ENCODE measurements at regions not wholly inside any gene's neighbourhood (a gene's known extent, or its start where the extent isn't known, plus 50 kb on each side); places are given as distances from the start of the nearest gene placed in this dataset.
A peak's percentile ranks its signal among the peaks of the same experiment; 100 is the strongest.
"Not testable (repeated sequence)": the region's sequence is repeated elsewhere in the genome, so short reads cannot be mapped to it uniquely, and the experiment has no call there.

GRCh38 chr15:31433091-31433490 is 106.5 kb downstream of the KLF13 start:
- DNase-seq = no peak
- H3K9me3 ChIP-seq = no peaks in the 10 kb centered on the region
- H3K27me3 ChIP-seq = no peaks in the 10 kb centered on the region
- H3K4me3 ChIP-seq = no peak overlapping the region
- no peaks in the 10 kb centered on the region for H3K36me3 ChIP-seq

GRCh38 chr15:31433574-31433973 is 106.9 kb downstream of the KLF13 start:
- H3K4me3 ChIP-seq = no peak overlapping the region
- H3K9me3 ChIP-seq = no peaks in the 10 kb centered on the region
- no peak for DNase-seq
- H3K27me3 ChIP-seq = no peaks in the 10 kb centered on the region
- H3K36me3 ChIP-seq = no peaks in the 10 kb centered on the region

- no peaks in the 10 kb centered on the region for H3K36me3 ChIP-seq
- no peak overlapping the region for H3K4me3 ChIP-seq
- H3K27me3 ChIP-seq = no peaks in the 10 kb centered on the region
- no peaks in the 10 kb centered on the region for H3K9me3 ChIP-seq
- no peak for DNase-seq
Measured at GRCh38 chr15:31434275-31434587, 107.6 kb downstream of the KLF13 start.

DNA sequence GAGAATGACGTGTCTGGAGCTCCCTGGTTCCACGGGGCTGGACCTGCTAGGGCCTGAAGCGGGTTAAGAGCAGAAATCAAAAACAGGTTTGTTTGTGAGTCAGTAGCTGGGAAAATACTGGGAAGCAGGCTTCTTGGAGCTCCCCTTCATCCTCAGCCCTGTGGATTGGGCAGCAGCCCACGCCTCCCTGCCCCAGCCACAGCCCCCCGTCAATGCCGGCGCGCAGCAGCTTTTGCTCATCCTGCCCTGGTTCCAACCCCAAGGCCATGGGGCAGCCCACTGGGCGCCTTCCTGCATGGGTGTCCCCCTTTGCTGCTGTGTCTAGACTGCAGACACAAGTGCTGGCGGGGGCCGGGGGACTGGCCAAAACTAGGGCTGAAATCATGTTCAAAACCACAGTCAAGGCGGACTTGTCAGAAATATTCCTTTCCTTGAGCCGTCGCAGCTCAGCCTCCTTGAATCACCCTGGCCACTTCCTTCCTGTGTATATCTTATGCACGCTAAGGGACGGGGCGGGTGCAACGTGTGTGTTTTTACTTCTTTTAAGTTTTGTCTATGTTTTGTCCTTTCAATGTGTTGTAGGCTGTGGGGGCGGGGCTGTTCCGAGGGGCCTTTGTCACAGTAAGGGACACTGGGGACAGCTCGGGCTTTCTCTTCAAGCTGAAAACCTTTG is 108.1 kb downstream of the KLF13 start:
- no peaks in the 10 kb centered on the region for H3K36me3 ChIP-seq
- no peaks in the 10 kb centered on the region for H3K9me3 ChIP-seq
- H3K4me3 ChIP-seq = peak overlapping the region; percentile 5; the same call in 1 of the 2 replicates
- no peaks in the 10 kb centered on the region for H3K27me3 ChIP-seq
- peak; percentile 79 for DNase-seq

DNA sequence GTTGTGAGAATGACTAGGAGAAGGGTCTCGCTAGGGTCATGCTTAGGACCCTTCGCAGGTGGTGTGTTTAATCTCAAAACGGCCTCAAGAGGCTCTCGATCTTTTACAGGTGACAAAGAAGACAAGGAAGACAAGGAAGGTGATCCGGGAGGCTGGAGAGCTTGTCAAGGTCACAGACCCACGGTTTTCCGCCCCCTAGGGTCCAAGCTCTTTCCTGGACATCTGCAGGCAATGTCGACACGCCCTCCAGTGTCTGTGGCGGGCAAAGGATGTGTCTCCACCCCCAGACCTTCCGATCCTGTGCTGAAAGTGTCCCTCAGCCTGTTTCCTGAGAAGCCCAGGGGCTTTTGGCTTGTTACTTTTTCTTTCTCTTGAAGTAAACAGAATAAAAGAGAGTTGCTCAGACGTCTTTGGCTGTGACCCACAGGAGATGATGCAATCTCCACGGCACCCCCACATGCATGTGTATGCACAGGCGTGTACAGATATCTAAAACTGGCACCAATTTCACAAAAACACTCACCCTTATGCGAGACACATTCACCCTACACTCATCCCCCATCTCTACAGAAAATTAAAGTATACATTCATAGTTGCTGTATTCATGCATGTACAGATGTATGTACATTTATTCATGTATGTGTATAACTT is 108.8 kb downstream of the KLF13 start:
- DNase-seq = peak; percentile 81

GRCh38 chr15:31435912-31436628 is 109.4 kb downstream of the KLF13 start:
- H3K9me3 ChIP-seq = no peaks in the 10 kb centered on the region
- DNase-seq = peak; percentile 51
- H3K36me3 ChIP-seq = no peaks in the 10 kb centered on the region
- no peak overlapping the region for H3K4me3 ChIP-seq
- H3K27me3 ChIP-seq = no peaks in the 10 kb centered on the region

More for the DNA sequence above, 108.8 kb downstream of the KLF13 start:
- Histone ChIP-seq H3K9me3 (no peaks in the 10 kb centered on the region), H3K27me3 (no peaks in the 10 kb centered on the region), H3K36me3 (no peaks in the 10 kb centered on the region), H3K4me3 (peak overlapping the region; percentile 5)

GRCh38 chr15:31437686-31438085 is 111.1 kb downstream of the KLF13 start:
- no peak for DNase-seq
- Histone ChIP-seq H3K4me3 (no peak overlapping the region), H3K9me3 (no peaks in the 10 kb centered on the region), H3K36me3 (no peaks in the 10 kb centered on the region), H3K27me3 (no peaks in the 10 kb centered on the region)

GRCh38 chr15:31438601-31439265 is 112.1 kb downstream of the KLF13 start:
- no peak for DNase-seq
- Histone ChIP-seq H3K4me3 (no peak overlapping the region), H3K36me3 (no peaks in the 10 kb centered on the region), H3K9me3 (no peaks in the 10 kb centered on the region), H3K27me3 (no peaks in the 10 kb centered on the region)

GRCh38 chr15:31439328-31439727 is 112.7 kb downstream of the KLF13 start:
- H3K27me3 ChIP-seq = no peaks in the 10 kb centered on the region
- H3K9me3 ChIP-seq = no peaks in the 10 kb centered on the region
- DNase-seq = no peak
- no peaks in the 10 kb centered on the region for H3K36me3 ChIP-seq
- H3K4me3 ChIP-seq = no peak overlapping the region

GRCh38 chr15:31440216-31440615 is 113.6 kb downstream of the KLF13 start:
- not testable (repeated sequence) for H3K27me3 ChIP-seq, DNase-seq, H3K36me3 ChIP-seq, H3K4me3 ChIP-seq, H3K9me3 ChIP-seq

GRCh38 chr15:31440754-31441311 is 114.2 kb downstream of the KLF13 start:
- Histone ChIP-seq H3K9me3 (no peaks in the 10 kb centered on the region), H3K4me3 (no peak overlapping the region), H3K36me3 (no peaks in the 10 kb centered on the region), H3K27me3 (no peaks in the 10 kb centered on the region)
- DNase-seq = no peak

DNA sequence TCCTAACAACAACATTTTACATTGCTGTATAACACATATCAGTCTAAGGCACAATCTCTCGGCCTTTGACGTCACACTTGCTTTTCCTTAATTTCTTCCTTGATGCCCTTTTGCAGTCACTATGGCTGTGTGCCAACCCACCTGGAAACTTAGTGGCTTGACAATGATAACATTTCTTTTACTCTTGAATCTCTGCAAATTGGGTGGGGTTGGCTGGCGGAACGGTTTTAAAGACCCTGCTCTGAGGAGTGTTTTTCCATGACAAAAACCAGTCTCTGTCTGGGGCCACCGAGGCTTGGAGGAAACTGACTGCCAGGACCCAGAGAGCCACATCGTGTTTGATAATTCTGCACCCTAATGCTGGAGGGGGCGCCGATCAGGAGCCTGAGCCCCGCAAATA is 115.6 kb downstream of the KLF13 start:
- DNase-seq = no peak
- Histone ChIP-seq H3K27me3 (no peaks in the 10 kb centered on the region), H3K9me3 (no peaks in the 10 kb centered on the region), H3K36me3 (no peaks in the 10 kb centered on the region), H3K4me3 (no peak overlapping the region)

GRCh38 chr15:31442699-31443111 is 116.1 kb downstream of the KLF13 start:
- peak; percentile 74 for DNase-seq

DNA sequence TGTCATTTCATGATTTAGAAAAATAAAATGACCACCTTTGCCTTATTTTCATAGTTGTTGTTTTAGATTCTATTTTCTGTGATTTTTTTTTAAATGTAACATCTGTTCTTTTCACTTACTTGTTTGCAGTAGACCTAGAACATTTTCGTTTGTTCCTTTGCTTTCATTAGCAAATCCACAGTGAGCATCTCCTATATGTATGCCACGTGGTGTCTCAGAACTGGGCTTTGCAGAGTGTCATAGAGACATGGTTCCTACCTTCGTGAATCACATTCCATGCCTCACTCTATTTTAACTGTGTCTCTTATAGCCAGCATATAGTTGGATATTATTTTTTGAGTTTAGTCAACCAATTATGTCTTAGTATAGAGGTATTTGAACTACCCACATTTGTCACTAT is 118.2 kb downstream of the KLF13 start:
- Histone ChIP-seq H3K9me3 (no peaks in the 10 kb centered on the region), H3K4me3 (no peak overlapping the region)
- DNase-seq = no peak

More at GRCh38 chr15:31442699-31443111, 116.1 kb downstream of the KLF13 start:
- no peaks in the 10 kb centered on the region for H3K27me3 ChIP-seq
- no peaks in the 10 kb centered on the region for H3K9me3 ChIP-seq
- H3K36me3 ChIP-seq = no peaks in the 10 kb centered on the region
- no peak overlapping the region for H3K4me3 ChIP-seq

DNA sequence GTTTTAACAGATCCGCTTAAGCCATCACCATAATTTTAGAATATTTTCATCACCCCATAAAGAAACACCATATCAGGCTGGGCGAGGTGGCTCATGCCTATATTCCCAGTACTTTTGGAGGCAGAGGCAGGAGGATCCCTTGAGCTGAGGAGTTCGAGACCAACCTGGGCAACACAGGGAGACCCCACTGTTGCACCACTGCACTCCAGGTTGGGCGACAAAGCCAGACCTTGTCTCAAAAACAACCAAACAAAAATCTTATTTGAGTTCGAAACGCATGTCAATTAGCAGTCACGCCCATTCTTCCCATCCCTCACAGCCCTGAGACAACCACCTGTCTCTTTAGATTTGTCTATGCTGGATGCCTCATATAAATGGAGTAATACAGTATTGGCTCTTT is 119.9 kb downstream of the KLF13 start:
- H3K36me3 ChIP-seq = no peaks in the 10 kb centered on the region
- no peaks in the 10 kb centered on the region for H3K27me3 ChIP-seq
- DNase-seq = no peak
- no peak overlapping the region for H3K4me3 ChIP-seq
- 0 out of 2 replicates have a peak, but pooled peaks cover 2% of the 10 kb centered on the region for H3K9me3 ChIP-seq

More for the DNA sequence above, 118.2 kb downstream of the KLF13 start:
- Histone ChIP-seq H3K36me3 (no peaks in the 10 kb centered on the region), H3K27me3 (no peaks in the 10 kb centered on the region)

DNA sequence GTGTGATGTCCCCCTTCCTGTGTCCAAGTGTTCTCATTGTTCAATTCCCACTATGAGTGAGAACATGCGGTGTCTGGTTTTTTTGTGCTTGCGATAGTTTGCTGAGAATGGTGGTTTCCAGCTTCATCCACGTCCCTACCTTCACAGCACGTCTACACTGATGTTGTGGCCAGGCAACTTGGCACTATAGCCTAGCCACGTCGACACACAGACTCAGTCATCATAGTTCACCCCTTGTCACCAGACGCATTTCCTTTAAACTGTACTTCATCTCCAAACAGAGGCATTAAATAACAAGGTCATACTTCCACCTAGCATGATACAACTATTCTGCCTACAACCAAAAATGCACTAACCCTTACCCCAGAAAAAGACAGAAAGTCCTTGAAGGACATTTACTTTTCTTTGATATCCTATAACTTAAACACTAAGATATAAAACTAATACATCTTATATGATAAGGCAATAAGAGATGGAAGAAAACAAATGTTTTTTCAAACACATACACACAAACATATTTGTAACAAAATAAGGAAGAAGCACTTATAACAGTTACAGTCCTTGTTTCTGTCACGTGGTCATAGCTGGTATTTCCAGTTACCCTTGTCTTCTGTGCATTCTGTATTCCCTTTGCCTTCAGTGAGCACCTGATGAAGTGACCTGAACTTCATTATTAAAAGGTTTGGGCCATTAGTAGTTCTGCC is 121.4 kb downstream of the KLF13 start:
- Histone ChIP-seq H3K9me3 (0 out of 2 replicates have a peak, but pooled peaks cover 2% of the 10 kb centered on the region), H3K36me3 (no peaks in the 10 kb centered on the region), H3K4me3 (no peak overlapping the region), H3K27me3 (no peaks in the 10 kb centered on the region)
- DNase-seq = no peak
